Subcutaneous adipose tissue (tissue), 1 donor: ENCODE measurements at regions not wholly inside any gene's neighbourhood (a gene's known extent, or its start where the extent isn't known, plus 50 kb on each side); places are given as distances from the start of the nearest gene placed in this dataset.
A peak's percentile ranks its signal among the peaks of the same experiment; 100 is the strongest.

Experiments
- TF ChIP-seq, protein P1 (sequence below): fragments of 450-650 bp; IDR thresholded peaks from one replicate; pipeline ENCODE4 v1.5.1; 2016; ENCODE audit warnings: low read depth, mild to moderate bottlenecking, control low read depth, antibody characterized with exemption, moderate library complexity

- TF ChIP-seq, protein P1, sequence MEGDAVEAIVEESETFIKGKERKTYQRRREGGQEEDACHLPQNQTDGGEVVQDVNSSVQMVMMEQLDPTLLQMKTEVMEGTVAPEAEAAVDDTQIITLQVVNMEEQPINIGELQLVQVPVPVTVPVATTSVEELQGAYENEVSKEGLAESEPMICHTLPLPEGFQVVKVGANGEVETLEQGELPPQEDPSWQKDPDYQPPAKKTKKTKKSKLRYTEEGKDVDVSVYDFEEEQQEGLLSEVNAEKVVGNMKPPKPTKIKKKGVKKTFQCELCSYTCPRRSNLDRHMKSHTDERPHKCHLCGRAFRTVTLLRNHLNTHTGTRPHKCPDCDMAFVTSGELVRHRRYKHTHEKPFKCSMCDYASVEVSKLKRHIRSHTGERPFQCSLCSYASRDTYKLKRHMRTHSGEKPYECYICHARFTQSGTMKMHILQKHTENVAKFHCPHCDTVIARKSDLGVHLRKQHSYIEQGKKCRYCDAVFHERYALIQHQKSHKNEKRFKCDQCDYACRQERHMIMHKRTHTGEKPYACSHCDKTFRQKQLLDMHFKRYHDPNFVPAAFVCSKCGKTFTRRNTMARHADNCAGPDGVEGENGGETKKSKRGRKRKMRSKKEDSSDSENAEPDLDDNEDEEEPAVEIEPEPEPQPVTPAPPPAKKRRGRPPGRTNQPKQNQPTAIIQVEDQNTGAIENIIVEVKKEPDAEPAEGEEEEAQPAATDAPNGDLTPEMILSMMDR: peak; percentile 86
Observed at GRCh38 chr20:53751620-53752318, 158.1 kb upstream of the ZNF217 start.

- TF ChIP-seq, protein P1: peak; percentile 79
Observed at GRCh38 chr20:53750827-53751619, 157.4 kb upstream of the ZNF217 start.

GRCh38 chr20:53749499-53749898 is 155.9 kb upstream of the ZNF217 start:
- TF ChIP-seq, protein P1: no peak

DNA sequence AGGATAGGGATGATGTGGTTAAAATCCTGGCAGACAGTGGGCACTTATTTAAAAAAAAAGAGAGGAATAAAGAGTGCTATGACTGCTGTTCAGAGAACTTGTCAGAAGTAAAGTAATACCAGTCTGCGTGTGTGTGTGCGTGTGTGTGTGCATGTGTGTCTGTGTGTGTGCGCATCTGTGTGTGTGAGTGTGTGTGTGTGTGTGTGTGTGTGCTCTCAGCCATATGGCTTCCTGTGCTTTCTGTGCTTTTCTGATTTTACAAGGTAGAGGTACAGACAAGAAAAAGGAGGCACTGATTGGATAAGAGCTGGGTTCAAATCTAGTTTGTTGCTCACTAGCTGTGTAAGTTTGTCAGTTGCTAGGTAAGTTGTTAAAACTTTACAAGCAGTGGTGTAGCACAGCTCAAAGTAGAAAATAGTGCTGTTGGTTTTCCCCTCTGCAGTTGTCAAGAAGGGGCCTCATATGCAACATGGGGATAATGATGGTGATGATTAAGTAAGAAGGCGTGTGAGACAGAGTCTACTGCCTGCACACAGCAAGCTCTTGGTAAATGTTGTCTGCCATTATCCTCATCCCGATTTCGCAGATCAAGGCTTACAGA is 155.3 kb upstream of the ZNF217 start:
- TF ChIP-seq, protein P1: no peak

GRCh38 chr20:53748176-53748575 is 154.5 kb upstream of the ZNF217 start:
- TF ChIP-seq, protein P1: no peak

GRCh38 chr20:53743607-53744260 is 150.1 kb upstream of the ZNF217 start:
- TF ChIP-seq, protein P1: no peak

- TF ChIP-seq, protein P1: no peak
Observed at GRCh38 chr20:53742685-53743081, 149.0 kb upstream of the ZNF217 start.
